Lower lobe of right lung (tissue), 2 donors: ENCODE measurements at regions not wholly inside any gene's neighbourhood (a gene's known extent, or its start where the extent isn't known, plus 50 kb on each side); places are given as distances from the start of the nearest gene placed in this dataset.

Experiments used
- ATAC-seq, 2 donors: fragments of 200-7000 bp; cut with Tn5 transposase; one replicate each; pipeline ENCODE4 v1.9.1; 2020 to 2022; ENCODE audit warnings: mild to moderate bottlenecking in 2 of 2, moderate library complexity in 2 of 2
- DNase-seq: peaks from one replicate; pipeline ENCODE4 v3.0.0-alpha.2; 2020
- H3K27ac ChIP-seq: fragments of 200-600 bp; one replicate; pipeline ENCODE4 v1.8.0; 2022
- H3K27me3 ChIP-seq: fragments of 200-600 bp; one replicate; pipeline ENCODE4 v1.8.0; 2022; ENCODE audit warnings: low read depth
- H3K36me3 ChIP-seq: fragments of 200-600 bp; one replicate; pipeline ENCODE4 v1.8.0; 2022; ENCODE audit warnings: mild to moderate bottlenecking
- H3K4me1 ChIP-seq: fragments of 200-600 bp; one replicate; pipeline ENCODE4 v1.8.0; 2022
- H3K4me3 ChIP-seq: fragments of 200-600 bp; one replicate; pipeline ENCODE4 v1.8.0; 2022; ENCODE audit warnings: mild to moderate bottlenecking
- H3K9me3 ChIP-seq: fragments of 200-600 bp; one replicate; pipeline ENCODE4 v1.8.0; 2022
- CTCF ChIP-seq: fragments of 200-600 bp; IDR thresholded peaks from one replicate; pipeline ENCODE4 v1.8.0; 2022; ENCODE audit warnings: antibody characterized with exemption, mild to moderate bottlenecking
- intact Hi-C: fragments of 100-400 bp; cut with DNase I; formaldehyde crosslinking; loops from one replicate; pipeline ENCODE4 v1.11.0; 2022
- donor health status: DM: no; HTN: yes; CAD: no; lungs with severe emphysema.

GRCh38 chr12:74781991-74782485 lies 244.4 kb downstream of the ATXN7L3B start:
- intact Hi-C loops = no loop called here
- Histone ChIP-seq H3K4me1 (no peaks in the 10 kb centered on the region), H3K27me3 (no peaks in the 10 kb centered on the region), H3K36me3 (no peaks in the 10 kb centered on the region), H3K4me3 (no peak overlapping the region), H3K27ac (no peak overlapping the region), H3K9me3 (no peaks in the 10 kb centered on the region)
- TF ChIP-seq CTCF = no peak
- ATAC-seq (no peak), DNase-seq (no peak)

- no peak for ATAC-seq
- H3K4me1 ChIP-seq = no peaks in the 10 kb centered on the region
- H3K27me3 ChIP-seq = no peaks in the 10 kb centered on the region
- H3K27ac ChIP-seq = no peak overlapping the region
- intact Hi-C loops = no loop called here
- H3K4me3 ChIP-seq = no peak overlapping the region
- no peaks in the 10 kb centered on the region for H3K9me3 ChIP-seq
- no peak for TF ChIP-seq CTCF
- no peaks in the 10 kb centered on the region for H3K36me3 ChIP-seq
- DNase-seq = no peak
Observed at GRCh38 chr12:74790931-74791330, 253.3 kb downstream of the ATXN7L3B start.

- ATAC-seq = no peak
- no peak overlapping the region for H3K27ac ChIP-seq
Observed at GRCh38 chr12:74791365-74791764, 253.7 kb downstream of the ATXN7L3B start.

GRCh38 chr12:74794522-74794921 lies 256.9 kb downstream of the ATXN7L3B start:
- no peak overlapping the region for H3K4me3 ChIP-seq
- H3K27me3 ChIP-seq = no peaks in the 10 kb centered on the region
- H3K4me1 ChIP-seq = no peaks in the 10 kb centered on the region
- DNase-seq (no peak), ATAC-seq (no peak)
- no peaks in the 10 kb centered on the region for H3K9me3 ChIP-seq
- TF ChIP-seq CTCF = no peak
- intact Hi-C loops = no loop called here
- H3K36me3 ChIP-seq = no peaks in the 10 kb centered on the region
- H3K27ac ChIP-seq = no peak overlapping the region

More at GRCh38 chr12:74791365-74791764, 253.7 kb downstream of the ATXN7L3B start:
- Histone ChIP-seq H3K36me3 (no peaks in the 10 kb centered on the region), H3K9me3 (no peaks in the 10 kb centered on the region), H3K27me3 (no peaks in the 10 kb centered on the region), H3K4me1 (no peaks in the 10 kb centered on the region), H3K4me3 (no peak overlapping the region)
- DNase-seq = no peak
- intact Hi-C loops = no loop called here
- TF ChIP-seq CTCF = no peak

- ATAC-seq (no peak), DNase-seq (no peak)
- no peaks in the 10 kb centered on the region for H3K36me3 ChIP-seq
- H3K27me3 ChIP-seq = no peaks in the 10 kb centered on the region
- no peak overlapping the region for H3K27ac ChIP-seq
- intact Hi-C loops = no loop called here
- H3K9me3 ChIP-seq = no peaks in the 10 kb centered on the region
- H3K4me3 ChIP-seq = no peak overlapping the region
- TF ChIP-seq CTCF = no peak
- H3K4me1 ChIP-seq = no peaks in the 10 kb centered on the region
Observed at GRCh38 chr12:74801625-74802024, 264.0 kb downstream of the ATXN7L3B start.
